ENCODE measurements at regions not wholly inside any gene's neighbourhood (a gene's known extent, or its start where the extent isn't known, plus 50 kb on each side); places are given as distances from the start of the nearest gene placed in this dataset.

DNA sequence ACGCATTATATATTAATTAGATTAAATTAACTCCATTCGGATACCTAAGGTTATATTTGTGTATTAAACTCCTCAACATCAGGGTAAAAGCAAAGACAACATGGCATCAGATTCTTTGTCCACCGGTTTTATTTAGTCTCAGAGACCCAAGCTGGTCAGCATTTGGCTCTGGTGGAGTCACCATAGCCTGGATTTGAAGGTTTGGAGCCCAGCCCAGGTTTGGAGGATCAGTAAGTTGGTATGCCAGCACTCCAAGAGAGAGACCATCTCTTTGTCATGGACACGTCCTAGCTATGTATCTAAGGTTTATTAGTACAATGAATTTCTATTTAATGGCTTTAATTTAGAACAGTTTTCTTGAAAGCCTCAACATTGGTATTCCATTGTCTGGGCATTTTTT lies 328.4 kb upstream of the RBFOX1 start:
- ChIA-PET CTCF (no interaction called here), POLR2A (no interaction called here)
- Mint-ChIP-seq H3K36me3 (ENCODE audit: low read depth) (no peaks in the 10 kb centered on the region), H3K27me3 (no peaks in the 10 kb centered on the region), H3K27ac (no peak overlapping the region), H3K9me3 (peaks cover 35% of the 10 kb centered on the region), H3K4me3 (no peak overlapping the region), H3K4me1 (no peaks in the 10 kb centered on the region)
- no peak for DNase-seq

DNA sequence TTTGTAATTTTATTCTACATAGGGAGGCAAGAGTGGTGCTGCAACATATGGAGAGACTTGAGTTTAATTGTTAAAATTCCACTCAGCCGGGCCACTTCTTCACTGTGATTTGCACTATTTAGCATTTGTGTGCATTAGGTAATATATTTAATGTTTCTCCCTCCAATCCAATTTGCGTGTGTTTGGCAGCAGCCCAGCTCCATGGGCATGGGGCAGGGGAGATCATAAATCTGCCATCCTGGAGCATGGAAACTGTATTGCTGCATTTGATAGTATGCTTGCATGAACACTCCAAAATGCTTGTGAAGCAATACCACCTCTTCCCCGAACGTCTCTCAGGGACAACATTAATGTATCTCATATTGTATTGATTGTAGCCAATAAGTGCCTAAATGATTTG lies 339.1 kb upstream of the RBFOX1 start:
- CTCF ChIA-PET, result no interaction called here
- Mint-ChIP-seq H3K36me3 (ENCODE audit: low read depth) (no peaks in the 10 kb centered on the region), H3K4me3 (no peak overlapping the region), H3K27me3 (no peaks in the 10 kb centered on the region), H3K27ac (no peak overlapping the region), H3K9me3 (peaks cover 29% of the 10 kb centered on the region), H3K4me1 (no peaks in the 10 kb centered on the region)
- no peak for DNase-seq
- POLR2A ChIA-PET, result no interaction called here

DNA sequence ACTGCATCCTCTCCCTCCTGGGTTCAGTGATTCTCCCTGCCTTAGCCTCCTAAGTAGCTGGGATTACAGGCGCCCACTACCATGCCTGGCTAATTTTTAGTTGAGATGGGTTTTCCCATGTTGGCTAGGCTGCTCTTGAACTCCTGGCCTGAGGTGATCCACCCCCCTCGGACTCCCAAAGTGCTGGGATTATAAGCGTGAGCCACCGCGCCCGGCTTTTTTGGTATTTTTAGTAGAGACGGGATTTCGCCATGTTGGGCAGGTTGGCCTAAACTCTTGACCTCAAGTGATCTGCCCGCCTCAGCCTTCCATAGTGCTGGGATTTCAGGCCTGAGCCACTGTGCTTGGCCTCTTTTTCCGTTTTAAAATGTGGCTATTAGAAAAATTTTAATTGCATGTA lies 343.8 kb upstream of the RBFOX1 start:
- H3K9me3 Mint-ChIP-seq, result peaks cover 20% of the 10 kb centered on the region
- no peaks in the 10 kb centered on the region for H3K27me3 Mint-ChIP-seq
- CTCF ChIA-PET, result no interaction called here
- H3K4me1 Mint-ChIP-seq, result no peaks in the 10 kb centered on the region
- H3K36me3 Mint-ChIP-seq (ENCODE audit: low read depth), result no peaks in the 10 kb centered on the region
- no peak overlapping the region for H3K4me3 Mint-ChIP-seq
- POLR2A ChIA-PET, result no interaction called here
- no peak for DNase-seq
- H3K27ac Mint-ChIP-seq, result no peak overlapping the region

DNA sequence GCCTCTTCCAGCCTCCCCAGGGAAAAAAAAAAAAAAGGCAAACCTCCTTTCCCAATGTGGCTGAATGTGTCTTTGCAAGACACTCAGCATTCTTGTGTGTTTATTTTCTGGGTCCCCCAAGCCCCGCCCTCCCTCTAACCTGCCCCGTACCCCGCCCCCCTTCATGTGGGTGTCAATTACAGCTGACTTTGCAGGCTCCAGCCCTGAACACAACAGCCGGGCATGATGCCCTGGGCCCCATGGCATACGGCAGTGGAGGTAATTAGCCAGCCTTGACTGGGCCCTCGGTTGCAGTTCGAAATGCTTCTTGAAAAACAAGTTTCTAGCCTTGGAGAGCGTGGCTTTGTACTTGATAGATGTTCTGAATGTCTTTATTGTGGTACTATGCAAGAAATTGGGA lies 354.7 kb upstream of the RBFOX1 start:
- POLR2A ChIA-PET, result no interaction called here
- no peak for DNase-seq
- Mint-ChIP-seq H3K27me3 (no peaks in the 10 kb centered on the region), H3K36me3 (ENCODE audit: low read depth) (no peaks in the 10 kb centered on the region), H3K27ac (no peak overlapping the region), H3K4me1 (no peaks in the 10 kb centered on the region), H3K4me3 (no peak overlapping the region), H3K9me3 (peaks cover 25% of the 10 kb centered on the region)
- CTCF ChIA-PET, result no interaction called here

DNA sequence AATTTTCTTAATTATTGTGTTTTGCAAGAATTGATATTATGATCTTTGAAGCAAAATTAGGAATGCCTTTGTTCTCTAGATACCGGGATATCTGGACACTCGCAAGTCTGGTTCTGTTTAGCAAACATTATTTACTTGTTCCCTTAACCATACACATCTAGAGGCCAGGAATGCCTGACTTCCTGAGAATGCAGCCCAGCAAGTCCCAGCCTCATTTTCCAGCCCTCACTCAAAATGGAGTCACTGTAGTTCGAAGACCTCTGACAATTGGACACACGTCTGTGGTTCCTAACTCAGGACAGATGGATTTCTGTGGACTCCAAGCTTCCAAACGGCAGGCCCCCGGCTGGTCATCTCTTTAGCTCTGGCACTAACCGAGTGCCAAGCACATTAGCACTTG lies 355.4 kb upstream of the RBFOX1 start:
- Mint-ChIP-seq H3K27ac (no peak overlapping the region), H3K9me3 (peaks cover 26% of the 10 kb centered on the region), H3K27me3 (no peaks in the 10 kb centered on the region), H3K4me1 (no peaks in the 10 kb centered on the region), H3K36me3 (ENCODE audit: low read depth) (no peaks in the 10 kb centered on the region), H3K4me3 (no peak overlapping the region)
- ChIA-PET CTCF (no interaction called here), POLR2A (no interaction called here)
- no peak for DNase-seq

DNA sequence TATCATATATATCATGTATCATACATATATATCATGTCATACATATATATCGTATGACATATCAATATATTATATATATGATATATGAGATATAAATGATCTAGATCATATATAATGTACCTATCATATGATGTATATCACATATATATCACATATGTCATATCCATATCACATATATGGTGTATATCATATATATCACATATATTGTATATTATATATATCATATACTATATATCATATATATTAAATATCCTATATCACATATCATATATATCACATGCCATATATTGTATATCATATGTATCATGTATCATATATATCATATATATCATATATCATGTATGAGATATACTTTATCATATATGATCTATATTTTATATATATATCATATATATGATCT lies 355.9 kb upstream of the RBFOX1 start:
- DNase-seq, result no peak
- CTCF ChIA-PET, result no interaction called here

DNA sequence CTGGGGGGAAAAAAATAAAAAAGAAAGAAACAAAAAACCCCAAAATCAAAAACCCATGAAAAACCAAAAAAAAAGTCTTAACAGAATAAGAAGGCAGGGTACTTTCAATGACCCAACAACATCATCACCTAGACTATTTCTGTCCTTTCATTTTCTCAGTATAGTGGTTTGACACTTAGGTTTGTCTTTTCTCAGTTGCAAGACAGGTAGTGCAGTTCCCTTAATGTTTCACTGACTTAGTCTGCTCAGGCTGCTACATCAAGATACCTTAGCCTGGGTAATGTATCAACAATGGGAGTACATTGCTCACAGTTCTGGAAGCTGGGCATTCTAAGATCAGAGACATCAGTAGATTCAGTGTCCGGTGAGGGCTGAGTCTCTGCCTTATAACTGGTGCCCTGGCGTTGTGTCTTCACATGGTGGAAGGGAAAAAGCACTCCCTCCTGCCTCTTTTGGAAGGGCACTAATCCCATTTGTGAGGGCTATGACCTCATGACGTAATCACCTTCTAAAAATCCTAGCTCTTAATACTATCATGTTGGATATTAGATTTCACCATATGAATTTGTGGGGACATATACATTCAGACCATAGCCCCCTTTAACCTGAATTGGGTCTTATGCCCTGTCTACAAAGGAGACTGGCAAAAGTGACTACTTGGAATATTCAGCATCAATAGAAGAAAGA lies 362.3 kb upstream of the RBFOX1 start:
- Mint-ChIP-seq H3K9me3 (peaks cover 28% of the 10 kb centered on the region), H3K4me1 (no peaks in the 10 kb centered on the region), H3K27ac (no peak overlapping the region), H3K4me3 (no peak overlapping the region), H3K36me3 (ENCODE audit: low read depth) (no peaks in the 10 kb centered on the region), H3K27me3 (no peaks in the 10 kb centered on the region)
- no peak for DNase-seq
- CTCF ChIA-PET, result no interaction called here
- POLR2A ChIA-PET, result no interaction called here

More for the DNA sequence above, 355.9 kb upstream of the RBFOX1 start:
- Mint-ChIP-seq H3K27me3 (no peaks in the 10 kb centered on the region), H3K27ac (no peak overlapping the region), H3K9me3 (peaks cover 25% of the 10 kb centered on the region), H3K4me1 (no peaks in the 10 kb centered on the region), H3K36me3 (ENCODE audit: low read depth) (no peaks in the 10 kb centered on the region), H3K4me3 (no peak overlapping the region)
- POLR2A ChIA-PET, result no interaction called here

DNA sequence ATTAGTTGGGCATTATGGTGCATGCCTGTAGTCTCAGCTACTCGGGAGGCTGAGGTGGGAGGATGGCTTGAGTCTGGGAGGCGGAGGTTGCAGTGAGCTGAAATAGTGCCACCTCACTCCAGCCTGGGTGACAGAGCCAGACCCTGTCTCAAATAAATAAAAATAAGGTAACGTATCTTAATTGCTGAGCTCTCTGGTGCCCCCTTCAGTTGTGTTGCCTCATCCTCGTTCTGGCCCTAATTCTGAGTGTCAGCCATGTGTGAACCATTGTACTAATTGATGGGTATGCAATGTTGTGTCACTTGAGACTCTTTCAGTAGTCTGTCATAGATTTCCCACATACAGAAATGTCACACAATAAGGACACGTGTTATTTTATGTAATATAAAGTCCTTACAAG lies 363.1 kb upstream of the RBFOX1 start:
- Mint-ChIP-seq H3K9me3 (peaks cover 30% of the 10 kb centered on the region), H3K4me1 (no peaks in the 10 kb centered on the region), H3K27ac (no peak overlapping the region), H3K4me3 (no peak overlapping the region), H3K27me3 (no peaks in the 10 kb centered on the region), H3K36me3 (ENCODE audit: low read depth) (no peaks in the 10 kb centered on the region)
- DNase-seq, result no peak
- POLR2A ChIA-PET, result no interaction called here
- CTCF ChIA-PET, result no interaction called here

DNA sequence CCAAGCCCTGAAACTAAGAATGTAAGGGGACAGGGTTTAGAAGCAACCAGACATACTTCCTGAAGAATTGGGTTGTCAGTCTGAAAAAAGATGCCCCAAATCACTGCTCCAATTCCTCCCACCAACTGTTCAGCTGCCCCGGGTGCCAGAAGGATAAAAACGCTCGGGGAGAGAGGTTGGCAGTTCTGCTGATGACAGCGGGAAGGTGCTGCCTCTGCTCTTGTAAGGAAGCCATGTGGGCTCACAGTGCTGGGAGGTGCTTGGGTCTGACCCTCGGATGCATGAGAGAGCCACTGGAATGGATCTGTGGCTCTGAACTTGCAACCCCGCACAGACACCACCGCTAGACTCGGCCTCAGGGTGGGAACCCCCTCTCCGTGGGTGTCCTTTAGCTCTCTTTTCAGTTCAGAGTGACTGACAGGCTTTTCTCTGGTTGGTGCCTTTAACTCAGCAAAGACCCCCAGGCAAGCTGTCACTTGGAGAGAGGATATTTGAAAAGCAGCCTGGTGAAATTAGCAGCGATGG lies 364.8 kb upstream of the RBFOX1 start:
- H3K9me3 Mint-ChIP-seq, result peaks cover 29% of the 10 kb centered on the region

DNA sequence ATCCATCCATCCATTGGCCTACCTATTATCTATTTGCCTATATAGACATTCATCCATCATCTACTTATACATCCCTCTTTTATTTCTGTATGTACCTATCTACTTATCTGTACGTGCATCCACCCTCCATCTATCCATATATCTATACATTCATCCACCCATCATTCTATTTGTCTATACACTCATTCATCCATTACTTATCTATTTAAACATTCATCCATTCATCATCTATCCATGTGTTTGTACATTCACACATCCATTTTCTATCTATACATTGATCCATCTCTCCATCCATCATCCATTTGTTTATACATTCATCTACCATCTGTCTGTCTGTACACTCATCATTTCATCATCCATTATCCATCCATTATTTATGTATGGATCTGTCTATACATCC lies 365.7 kb upstream of the RBFOX1 start:
- DNase-seq, result no peak
- H3K27me3 Mint-ChIP-seq, result no peaks in the 10 kb centered on the region
- POLR2A ChIA-PET, result no interaction called here
- CTCF ChIA-PET, result no interaction called here
- H3K36me3 Mint-ChIP-seq (ENCODE audit: low read depth), result no peaks in the 10 kb centered on the region
- peaks cover 27% of the 10 kb centered on the region for H3K9me3 Mint-ChIP-seq
- H3K4me3 Mint-ChIP-seq, result no peak overlapping the region
- H3K4me1 Mint-ChIP-seq, result no peaks in the 10 kb centered on the region
- H3K27ac Mint-ChIP-seq, result no peak overlapping the region

More for the DNA sequence above, 364.8 kb upstream of the RBFOX1 start:
- Mint-ChIP-seq H3K27me3 (no peaks in the 10 kb centered on the region), H3K4me3 (no peak overlapping the region), H3K4me1 (no peaks in the 10 kb centered on the region), H3K27ac (no peak overlapping the region), H3K36me3 (ENCODE audit: low read depth) (no peaks in the 10 kb centered on the region)
- ChIA-PET CTCF (no interaction called here), POLR2A (no interaction called here)
- DNase-seq, result no peak

DNA sequence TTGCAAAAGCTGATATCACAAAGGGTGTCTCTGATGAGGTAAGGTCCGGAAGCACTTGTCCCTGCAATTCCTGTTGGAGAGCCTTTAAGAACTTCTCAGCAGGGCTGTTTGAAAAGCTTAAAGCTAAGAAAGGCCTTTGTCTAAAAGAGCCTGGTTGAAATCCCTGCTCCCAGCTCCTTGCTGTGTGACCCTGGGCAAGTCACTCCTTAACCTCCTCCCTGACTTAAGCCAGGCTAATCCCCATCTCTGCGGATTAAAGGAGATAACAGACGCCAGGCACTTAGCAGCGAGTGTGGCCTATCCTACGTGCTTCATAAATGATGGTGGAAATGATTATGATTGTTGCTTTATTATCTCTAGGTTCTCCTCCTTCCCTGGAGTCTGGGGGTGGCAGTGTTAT lies 368.0 kb upstream of the RBFOX1 start:
- CTCF ChIA-PET, result no interaction called here
- no peaks in the 10 kb centered on the region for H3K27me3 Mint-ChIP-seq
- no peak for DNase-seq
- H3K27ac Mint-ChIP-seq, result no peak overlapping the region
- no peaks in the 10 kb centered on the region for H3K4me1 Mint-ChIP-seq
- no peaks in the 10 kb centered on the region for H3K36me3 Mint-ChIP-seq (ENCODE audit: low read depth)
- POLR2A ChIA-PET, result no interaction called here
- no peak overlapping the region for H3K4me3 Mint-ChIP-seq
- peaks cover 21% of the 10 kb centered on the region for H3K9me3 Mint-ChIP-seq

DNA sequence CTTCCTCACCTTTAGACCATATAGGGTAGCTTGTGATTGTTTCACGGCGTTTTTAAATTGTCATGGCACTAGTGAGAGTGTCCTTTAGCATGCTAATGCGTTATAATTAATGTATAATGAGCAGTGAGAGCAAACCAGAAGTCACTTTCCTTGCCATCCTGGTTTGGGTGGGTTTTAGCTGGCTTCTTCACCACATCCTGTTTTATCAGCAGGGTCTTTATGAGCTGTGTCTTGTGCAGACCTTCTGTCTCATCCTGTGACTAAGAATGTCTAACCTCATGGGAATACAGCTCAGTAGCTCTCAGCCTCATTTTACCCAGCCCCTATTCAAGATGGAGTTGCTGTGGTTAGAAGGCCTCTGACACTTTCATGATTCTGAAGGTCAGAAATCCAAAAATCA lies 370.9 kb upstream of the RBFOX1 start:
- Mint-ChIP-seq H3K27me3 (no peaks in the 10 kb centered on the region), H3K4me3 (no peak overlapping the region)
- CTCF ChIA-PET, result no interaction called here

DNA sequence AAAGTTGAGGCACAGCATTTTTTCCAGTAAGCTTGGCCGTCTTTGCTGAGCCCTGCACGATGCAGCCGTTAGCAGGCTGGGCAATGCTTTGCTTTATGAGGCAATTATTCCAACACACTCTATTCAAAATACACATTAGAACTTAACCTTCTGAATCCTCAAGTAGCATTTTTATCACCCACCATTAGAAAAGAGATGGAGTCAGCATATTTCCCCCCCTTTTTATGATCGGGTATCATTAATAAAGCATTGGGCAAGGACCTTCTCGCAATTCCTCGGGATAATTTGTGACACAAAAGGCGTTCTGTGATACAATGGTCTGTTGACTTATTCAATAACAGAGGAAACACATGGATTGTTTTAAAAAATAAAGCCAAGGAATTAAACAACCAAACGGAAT lies 374.5 kb upstream of the RBFOX1 start:
- Mint-ChIP-seq H3K4me3 (no peak overlapping the region), H3K9me3 (peaks cover 28% of the 10 kb centered on the region), H3K4me1 (no peaks in the 10 kb centered on the region), H3K36me3 (ENCODE audit: low read depth) (no peaks in the 10 kb centered on the region), H3K27ac (no peak overlapping the region), H3K27me3 (no peaks in the 10 kb centered on the region)
- CTCF ChIA-PET, result no interaction called here
- no peak for DNase-seq
- POLR2A ChIA-PET, result no interaction called here

More for the DNA sequence above, 370.9 kb upstream of the RBFOX1 start:
- Mint-ChIP-seq H3K4me1 (no peaks in the 10 kb centered on the region), H3K9me3 (peaks cover 26% of the 10 kb centered on the region), H3K36me3 (ENCODE audit: low read depth) (no peaks in the 10 kb centered on the region), H3K27ac (no peak overlapping the region)
- DNase-seq, result no peak
- POLR2A ChIA-PET, result no interaction called here

DNA sequence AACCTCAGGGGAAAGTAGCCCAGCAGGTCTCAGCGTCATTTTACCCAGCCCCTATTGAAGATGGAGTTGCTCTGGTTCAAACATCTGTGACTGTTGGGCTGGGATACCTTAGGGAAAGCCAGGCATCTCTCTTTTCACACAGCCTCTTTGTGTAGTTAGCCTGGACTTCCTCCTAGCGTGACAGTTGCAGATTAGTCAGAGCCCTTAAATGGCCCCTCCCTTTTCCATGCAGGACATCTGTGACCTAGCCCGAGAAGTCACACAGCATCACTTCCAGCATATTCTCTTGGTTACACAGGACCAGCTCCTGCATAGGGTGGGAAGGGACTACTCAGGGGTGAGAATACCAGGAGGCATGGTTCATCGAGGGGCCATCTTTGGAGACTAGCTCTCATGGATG lies 375.0 kb upstream of the RBFOX1 start:
- H3K4me1 Mint-ChIP-seq, result no peaks in the 10 kb centered on the region
- no peak overlapping the region for H3K27ac Mint-ChIP-seq
- POLR2A ChIA-PET, result no interaction called here
- H3K4me3 Mint-ChIP-seq, result no peak overlapping the region
- no peaks in the 10 kb centered on the region for H3K27me3 Mint-ChIP-seq
- CTCF ChIA-PET, result no interaction called here
- no peak for DNase-seq
- no peaks in the 10 kb centered on the region for H3K36me3 Mint-ChIP-seq (ENCODE audit: low read depth)
- peaks cover 28% of the 10 kb centered on the region for H3K9me3 Mint-ChIP-seq

DNA sequence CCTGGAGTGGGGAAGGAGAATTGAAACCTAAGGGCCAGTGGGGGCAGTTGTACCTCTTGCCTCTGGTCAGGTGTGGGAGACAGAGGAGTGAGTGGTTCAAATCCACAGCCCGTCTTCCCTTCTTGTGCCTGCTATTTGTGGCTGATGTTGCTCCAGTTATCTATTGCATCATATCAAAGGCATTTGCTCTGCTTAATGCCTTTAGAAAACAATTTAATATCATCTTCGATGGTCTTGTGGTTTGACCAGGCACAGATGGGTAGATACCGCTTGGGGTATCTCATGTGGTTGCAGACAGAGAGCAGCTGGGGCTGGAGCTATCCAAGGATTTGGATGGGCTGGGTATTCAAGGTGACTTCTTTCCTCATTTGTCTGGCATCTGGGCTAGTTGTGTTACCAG lies 376.1 kb upstream of the RBFOX1 start:
- H3K4me3 Mint-ChIP-seq, result no peak overlapping the region
- no peak overlapping the region for H3K27ac Mint-ChIP-seq
- ChIA-PET CTCF (no interaction called here), POLR2A (no interaction called here)
- H3K27me3 Mint-ChIP-seq, result no peaks in the 10 kb centered on the region
- no peaks in the 10 kb centered on the region for H3K36me3 Mint-ChIP-seq (ENCODE audit: low read depth)
- peaks cover 25% of the 10 kb centered on the region for H3K9me3 Mint-ChIP-seq
- no peak for DNase-seq
- no peaks in the 10 kb centered on the region for H3K4me1 Mint-ChIP-seq
